Left cardiac atrium (tissue), 4 donors: ENCODE measurements at regions not wholly inside any gene's neighbourhood (a gene's known extent, or its start where the extent isn't known, plus 50 kb on each side); places are given as distances from the start of the nearest gene placed in this dataset.

Experiments used
- ATAC-seq, 2 donors: fragments of 200-7000 bp; cut with Tn5 transposase; one replicate each; pipeline ENCODE4 v1.9.1; 2020; ENCODE audit warnings: mild to moderate bottlenecking in 2 of 2, moderate library complexity in 2 of 2
- DNase-seq: peaks from one replicate; pipeline ENCODE4 v3.0.0-alpha.2; 2020
- intact Hi-C, 2 donors: fragments of 100-400 bp; cut with DNase I; formaldehyde crosslinking; loops; one replicate each; pipeline versions ENCODE4 v1.14.1 to v1.15.1; 2022 to 2023
- donor health status: DM: no; HTN: yes; CAD: no.
- donor health status: DM: no; HTN: yes; CAD: no; lungs with severe emphysema.
- donor health status: DM: yes; HTN: yes; CAD: no.
- donor health status: Dilated cardiomyopathy.

GRCh38 chr6:105926318-105926717, 159.8 kb upstream of the PRDM1 start:
- intact Hi-C loops = no loop called here
- DNase-seq (no peak), ATAC-seq (no peak)

GRCh38 chr6:105925706-105926105, 160.4 kb upstream of the PRDM1 start:
- ATAC-seq (no peak), DNase-seq (no peak)
- intact Hi-C loops = no loop called here

GRCh38 chr6:105921781-105922180, 164.4 kb upstream of the PRDM1 start:
- ATAC-seq (no peak), DNase-seq (no peak)
- intact Hi-C loops = no loop called here

GRCh38 chr6:105920071-105920470, 166.1 kb upstream of the PRDM1 start:
- intact Hi-C loops = no loop called here
- DNase-seq = no peak

GRCh38 chr6:105917038-105917695, 169.0 kb upstream of the PRDM1 start:
- intact Hi-C loops = no loop called here
- no peak for DNase-seq
- ATAC-seq = no peak

More at GRCh38 chr6:105920071-105920470, 166.1 kb upstream of the PRDM1 start:
- no peak for ATAC-seq

- peak; percentile 41 to 44 for ATAC-seq
- intact Hi-C loops = no loop called here
- no peak for DNase-seq
Measured at GRCh38 chr6:105911106-105911629, 175.0 kb upstream of the PRDM1 start.

GRCh38 chr6:105909106-105909505, 177.0 kb upstream of the PRDM1 start:
- ATAC-seq = peak; percentile 57 to 60
- DNase-seq = no peak
- intact Hi-C loops = no loop called here

GRCh38 chr6:105907991-105908390, 178.1 kb upstream of the PRDM1 start:
- intact Hi-C loops = no loop called here
- DNase-seq (no peak), ATAC-seq (peak in 1 of 2 donors; percentile 16)

- ATAC-seq (no peak), DNase-seq (no peak)
- intact Hi-C loops = no loop called here
Measured at GRCh38 chr6:105907301-105907700, 178.8 kb upstream of the PRDM1 start.

GRCh38 chr6:105902401-105903031, 183.6 kb upstream of the PRDM1 start:
- DNase-seq (no peak), ATAC-seq (peak in 1 of 2 donors; percentile 38)
- intact Hi-C loops = no loop called here

GRCh38 chr6:105901583-105901982, 184.6 kb upstream of the PRDM1 start:
- intact Hi-C loops = no loop called here
- ATAC-seq = no peak
- no peak for DNase-seq

GRCh38 chr6:105900125-105900937, 185.8 kb upstream of the PRDM1 start:
- DNase-seq (no peak), ATAC-seq (peak in 1 of 2 donors; percentile 31)
- intact Hi-C loops = no loop called here

GRCh38 chr6:105898286-105898685, 187.8 kb upstream of the PRDM1 start:
- intact Hi-C loops = no loop called here
- no peak for DNase-seq

GRCh38 chr6:105897131-105897530, 189.0 kb upstream of the PRDM1 start:
- no peak for ATAC-seq
- intact Hi-C loops = no loop called here
- DNase-seq = no peak

More at GRCh38 chr6:105898286-105898685, 187.8 kb upstream of the PRDM1 start:
- ATAC-seq = no peak

GRCh38 chr6:105896821-105897095, 189.4 kb upstream of the PRDM1 start:
- ATAC-seq (no peak), DNase-seq (no peak)
- intact Hi-C loops = no loop called here

- no peak for DNase-seq
- intact Hi-C loops = no loop called here
- peak in 1 of 2 donors; percentile 29 for ATAC-seq
Measured at GRCh38 chr6:105896052-105896820, 189.9 kb upstream of the PRDM1 start.

GRCh38 chr6:105894556-105894955, 191.6 kb upstream of the PRDM1 start:
- intact Hi-C loops = no loop called here
- no peak for ATAC-seq
- no peak for DNase-seq

GRCh38 chr6:105893741-105894140, 192.4 kb upstream of the PRDM1 start:
- DNase-seq (no peak), ATAC-seq (no peak)
- intact Hi-C loops = no loop called here

GRCh38 chr6:105892577-105893262, 193.4 kb upstream of the PRDM1 start:
- intact Hi-C loops = no loop called here
- ATAC-seq (no peak), DNase-seq (no peak)
